HepG2 (cell line): ENCODE measurements at regions not wholly inside any gene's neighbourhood (a gene's known extent, or its start where the extent isn't known, plus 50 kb on each side); places are given as distances from the start of the nearest gene placed in this dataset.

Experiments used
- ATAC-seq: fragments of 200-7000 bp; cut with Tn5 transposase; 3 replicates; pipeline ENCODE4 v1.9.1; 2020; ENCODE audit warnings: mild to moderate bottlenecking, moderate library complexity
- BruUV-seq: library from RNA; stranded (reverse); fragments of 400-500 nt; replicated peaks from 2 replicates; lab custom pipeline; 2021; lab: Mats Ljungman, UMichigan
- CTCF ChIA-PET: fragments of 300-600 bp; formaldehyde crosslinking; extraction: SDS; loops from one replicate; lab custom pipeline; 2021; ENCODE audit warnings: low total read pairs, inconsistent platforms, low intra/inter-chr PET ratio; lab: Yijun Ruan, JAX
- POLR2A ChIA-PET: fragments of 350-600 bp; sonication (Branson Sonifier 250); formaldehyde crosslinking; loops from one replicate; lab custom pipeline; 2020; ENCODE audit warnings: antibody characterized with exemption, inconsistent platforms; lab: Yijun Ruan, JAX
- DNase-seq: peaks from one replicate; pipeline ENCODE4 v3.0.0-alpha.2; 2015; ENCODE audit warnings: low spot score
- FAIRE-seq: peaks from 3 replicates; lab custom pipeline; 2011; peaks lifted over from hg19 to GRCh38; lab: Jason Lieb, UNC
- H2AFZ ChIP-seq: one replicate; pipeline ENCODE4 v1.6.1; 2011; ENCODE audit warnings: low read length, inconsistent platforms
- H3K27ac ChIP-seq: fragments of 300-600 bp; 3 replicates; pipeline ENCODE4 v1.8.0; 2011; ENCODE audit warnings: mixed run types, mild to moderate bottlenecking, mixed read lengths, low read length, inconsistent platforms; ENCODE audit not compliant: insufficient read depth; ENCODE audit errors: extremely low read length
- H3K27me3 ChIP-seq, 2 experiments: fragments of 200-600 bp in 1 of 2; 2 replicates in 1 of 2; 3 replicates in 1 of 2; pipeline versions ENCODE4 v1.6.0 to v1.8.0; 2011; ENCODE audit warnings: low read length in 2 of 2, mild to moderate bottlenecking in 2 of 2, moderate library complexity in 2 of 2, inconsistent platforms in 1 of 2; ENCODE audit not compliant: insufficient read depth in 2 of 2, control insufficient read depth in 1 of 2
- H3K36me3 ChIP-seq, 2 experiments: fragments of 200-600 bp in 1 of 2; replicated peaks in 1 of 2; 2 replicates in 1 of 2; 3 replicates in 1 of 2; pipeline versions ENCODE4 v1.5.1 to v1.8.0; 2011; ENCODE audit warnings: low read length in 2 of 2, inconsistent platforms in 1 of 2; ENCODE audit not compliant: insufficient read depth in 2 of 2, control insufficient read depth in 1 of 2
- H3K4me1 ChIP-seq: 2 replicates; pipeline ENCODE4 v1.5.1; 2012; ENCODE audit warnings: low read length, inconsistent platforms; ENCODE audit not compliant: insufficient read depth
- H3K4me2 ChIP-seq: 2 replicates; pipeline ENCODE4 v1.6.0; 2011; ENCODE audit warnings: low read depth, low read length, inconsistent platforms
- H3K4me3 ChIP-seq, 3 experiments: fragments of 200-600 bp in 1 of 3; sonication (generic), shearing (Covaris generic) in 1 of 3; replicated peaks in 1 of 3; 2 replicates each; pipeline ENCODE4 v1.5.1; 2011 to 2016; ENCODE audit warnings: low read length in 3 of 3, inconsistent platforms in 2 of 3, low read depth in 2 of 3, mild to moderate bottlenecking in 2 of 3, control low read depth in 1 of 3, mixed read lengths in 1 of 3; ENCODE audit not compliant: insufficient read depth in 1 of 3
- H3K79me2 ChIP-seq: one replicate; pipeline ENCODE4 v1.6.1; 2011; ENCODE audit warnings: low read length, inconsistent platforms; ENCODE audit not compliant: insufficient read depth
- H3K9ac ChIP-seq: 2 replicates; pipeline ENCODE4 v1.6.0; 2011; ENCODE audit warnings: mild to moderate bottlenecking, low read depth, low read length, inconsistent platforms; ENCODE audit not compliant: insufficient read depth
- H3K9me3 ChIP-seq: 2 replicates; pipeline ENCODE4 v1.5.1; 2012; ENCODE audit warnings: mild to moderate bottlenecking, low read length
- H4K20me1 ChIP-seq: 2 replicates; pipeline ENCODE4 v1.6.0; 2011; ENCODE audit warnings: inconsistent platforms, mild to moderate bottlenecking, low read length, moderate library complexity; ENCODE audit not compliant: insufficient read depth
- HNRNPH1 ChIP-seq: fragments of 200-400 bp; formaldehyde crosslinking; optimal IDR thresholded peaks from 2 replicates; pipeline ENCODE3; 2017; ENCODE audit warnings: mild to moderate bottlenecking, low read depth, low read length
- HOXA7 ChIP-seq: sonication (generic); formaldehyde crosslinking; IDR thresholded peaks from 2 replicates; pipeline ENCODE4 v1.8.1; 2022; ENCODE audit warnings: mild to moderate bottlenecking, missing genetic modification reagents, moderate library complexity
- NFAT5 ChIP-seq: sonication (generic); formaldehyde crosslinking; IDR thresholded peaks from 2 replicates; pipeline ENCODE4 v1.4.0; 2020; ENCODE audit warnings: missing genetic modification reagents
- SP140L ChIP-seq: sonication (generic); formaldehyde crosslinking; IDR thresholded peaks from 2 replicates; pipeline ENCODE4 v1.4.0; 2020; ENCODE audit warnings: missing genetic modification reagents, borderline replicate concordance
- SRF ChIP-seq: IDR thresholded peaks from 2 replicates; pipeline ENCODE4 v1.6.1; 2011; ENCODE audit warnings: mild to moderate bottlenecking, low read depth, low read length, moderate library complexity
- U2AF2 ChIP-seq: fragments of 200-400 bp; formaldehyde crosslinking; IDR thresholded peaks from 2 replicates; pipeline ENCODE4 v1.6.1; 2017; ENCODE audit warnings: low read depth, mild to moderate bottlenecking, low read length
- ZNF407 ChIP-seq: sonication (generic); formaldehyde crosslinking; IDR thresholded peaks from one replicate; pipeline ENCODE4 v1.5.1; 2020; ENCODE audit warnings: mild to moderate bottlenecking, missing genetic modification reagents; ENCODE audit errors: not compliant biosample characterization
- WGBS: methylation state at CpG from one replicate; pipeline ENCODE4 v1.1.6; 2017; ENCODE audit warnings: low lambda C conversion rate; 5-methylcytosine and 5-hydroxymethylcytosine counted together
- in situ Hi-C: cut with HindIII; loops from 2 replicates; pipeline ENCODE4 v1.10.0; 2017; ENCODE audit warnings: low pct_unique_long_range_greater_than_20kb; ENCODE audit not compliant: extremely low pct_ligation_motif_present
- intact Hi-C: fragments of 100-400 bp; cut with micrococcal nuclease; formaldehyde crosslinking; loops from one replicate; pipeline ENCODE4 v1.10.0; 2022; ENCODE audit not compliant: unreplicated experiment

GRCh38 chr6:19454721-19455392 lies 382.3 kb upstream of the ID4 start:
- ATAC-seq = no peak
- Histone ChIP-seq H3K4me3 (no peak overlapping the region), H4K20me1 (no peaks in the 10 kb centered on the region), H3K4me1 (no peaks in the 10 kb centered on the region), H3K9ac (no peak overlapping the region), H3K36me3 (no peaks in the 10 kb centered on the region), H3K9me3 (no peaks in the 10 kb centered on the region), H3K27me3 (no peaks in the 10 kb centered on the region), H3K79me2 (no peaks in the 10 kb centered on the region), H2AFZ (no peak overlapping the region), H3K27ac (no peak overlapping the region), H3K4me2 (no peak overlapping the region)
- no TSS peak for BruUV-seq
- 34% methylated on average over 2 of the region's 2 CpGs for WGBS
- ChIA-PET CTCF (no interaction called here), POLR2A (no interaction called here)
- intact Hi-C loops = no loop called here
- DNase-seq = no peak
- FAIRE-seq = no peak
- in situ Hi-C loops = no loop called here
- no peak for TF ChIP-seq HOXA7
- TF ChIP-seq SP140L (CRISPR knock-in tag) = no peak
- no peak for TF ChIP-seq ZNF407 (CRISPR knock-in tag)
- no peak for TF ChIP-seq NFAT5 (CRISPR knock-in tag)
- no peak for TF ChIP-seq HNRNPH1
- TF ChIP-seq SRF = no peak
- TF ChIP-seq U2AF2 = no peak
